Activated CD4-positive, alpha-beta T cell treated with anti-CD3 and anti-CD28 coated beads, Interleukin-2, amount 10 ng/mL, durations not matched to agents 24 days and 14 days (primary cell): ENCODE measurements at regions not wholly inside any gene's neighbourhood (a gene's known extent, or its start where the extent isn't known, plus 50 kb on each side); places are given as distances from the start of the nearest gene placed in this dataset.

Experiments used
- DNase-seq: peaks from one replicate; pipeline ENCODE4 v3.0.0; 2022
- H3K27ac Mint-ChIP-seq: one replicate; pipeline ENCODE4 v1.8.0; 2022; ENCODE audit warnings: mild to moderate bottlenecking, mixed read lengths
- H3K27me3 Mint-ChIP-seq: one replicate; pipeline ENCODE4 v1.8.0; 2022; ENCODE audit warnings: mixed read lengths
- H3K36me3 Mint-ChIP-seq: one replicate; pipeline ENCODE4 v1.8.0; 2022; ENCODE audit warnings: low read depth, mild to moderate bottlenecking, mixed read lengths
- H3K4me1 Mint-ChIP-seq: one replicate; pipeline ENCODE4 v1.8.0; 2021; ENCODE audit warnings: mixed read lengths
- H3K4me3 Mint-ChIP-seq: one replicate; pipeline ENCODE4 v1.8.0; 2022; ENCODE audit warnings: mild to moderate bottlenecking, moderate library complexity, mixed read lengths
- H3K9me3 Mint-ChIP-seq: one replicate; pipeline ENCODE4 v1.8.0; 2021; ENCODE audit warnings: mixed read lengths
- intact Hi-C: fragments of 100-400 bp; cut with micrococcal nuclease; formaldehyde crosslinking; loops from one replicate; pipeline ENCODE4 v1.15.1; 2023

DNA sequence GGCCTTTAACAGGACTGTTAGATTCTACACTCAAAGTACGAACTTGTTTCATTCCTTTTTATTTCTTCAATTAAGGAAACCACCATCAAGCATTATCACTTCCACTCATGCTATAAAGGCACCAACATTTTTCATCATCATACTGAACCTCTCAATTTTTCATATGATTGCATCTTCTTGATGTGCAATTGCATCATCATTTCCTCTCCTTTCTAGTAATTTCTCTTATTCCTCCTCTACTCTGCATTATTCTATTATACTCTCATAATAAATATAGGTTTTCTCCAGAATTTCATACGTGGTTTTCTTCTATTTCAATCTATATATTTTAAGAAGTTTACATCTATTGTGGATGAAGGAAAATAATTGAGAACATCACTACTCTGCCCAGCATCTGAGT lies 506.2 kb upstream of the ZNF385D start:
- Mint-ChIP-seq H3K4me1 (no peaks in the 10 kb centered on the region), H3K36me3 (no peaks in the 10 kb centered on the region), H3K4me3 (no peak overlapping the region), H3K27me3 (no peaks in the 10 kb centered on the region), H3K27ac (no peak overlapping the region), H3K9me3 (no peaks in the 10 kb centered on the region)
- intact Hi-C loops = no loop called here
- DNase-seq = no peak

DNA sequence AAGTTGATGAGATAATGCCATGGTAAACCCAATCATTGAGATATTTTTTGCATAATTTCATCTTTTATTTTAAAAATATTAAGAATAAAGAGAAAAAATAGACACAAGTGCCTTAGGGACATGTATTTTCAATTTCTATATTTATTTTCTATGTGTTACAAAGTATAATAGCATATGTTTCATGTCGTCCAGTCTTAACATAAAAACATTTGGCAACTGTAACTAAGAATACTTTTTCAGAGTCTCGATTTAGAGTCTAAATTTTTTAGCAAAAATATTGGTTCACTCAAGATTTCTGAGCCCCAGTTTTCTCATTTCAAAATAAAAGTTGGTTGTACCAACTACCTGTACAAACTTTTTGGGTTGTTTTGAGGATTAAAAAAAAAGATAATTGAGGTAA lies 511.4 kb upstream of the ZNF385D start:
- Mint-ChIP-seq H3K27me3 (no peaks in the 10 kb centered on the region), H3K36me3 (no peaks in the 10 kb centered on the region), H3K4me3 (no peak overlapping the region)

DNA sequence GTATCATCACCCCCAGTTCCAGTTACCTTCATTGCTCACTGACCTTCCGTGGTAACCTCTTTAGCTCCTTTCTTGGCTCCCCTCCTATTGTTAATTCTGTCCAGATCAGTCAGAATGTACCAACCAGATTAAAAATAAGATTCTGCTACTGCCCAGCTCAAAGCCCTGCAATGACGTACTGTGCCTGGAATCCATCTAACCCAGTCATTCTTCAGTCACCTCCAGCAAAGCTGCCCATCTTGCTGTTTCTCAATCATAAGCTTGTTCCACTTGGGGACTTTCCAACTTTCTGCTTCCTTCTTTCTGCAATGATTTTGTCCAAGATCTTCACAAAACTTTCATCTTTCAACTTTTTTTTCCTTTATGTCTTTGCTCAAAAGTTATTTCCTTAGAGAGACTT lies 512.0 kb upstream of the ZNF385D start:
- no peaks in the 10 kb centered on the region for H3K27me3 Mint-ChIP-seq
- H3K4me3 Mint-ChIP-seq = no peak overlapping the region
- H3K27ac Mint-ChIP-seq = no peak overlapping the region
- no peaks in the 10 kb centered on the region for H3K36me3 Mint-ChIP-seq
- H3K4me1 Mint-ChIP-seq = no peaks in the 10 kb centered on the region
- no peak for DNase-seq
- intact Hi-C loops = no loop called here
- no peaks in the 10 kb centered on the region for H3K9me3 Mint-ChIP-seq

More for the DNA sequence above, 511.4 kb upstream of the ZNF385D start:
- Mint-ChIP-seq H3K27ac (no peak overlapping the region), H3K4me1 (no peaks in the 10 kb centered on the region), H3K9me3 (no peaks in the 10 kb centered on the region)
- DNase-seq = no peak
- intact Hi-C loops = no loop called here

DNA sequence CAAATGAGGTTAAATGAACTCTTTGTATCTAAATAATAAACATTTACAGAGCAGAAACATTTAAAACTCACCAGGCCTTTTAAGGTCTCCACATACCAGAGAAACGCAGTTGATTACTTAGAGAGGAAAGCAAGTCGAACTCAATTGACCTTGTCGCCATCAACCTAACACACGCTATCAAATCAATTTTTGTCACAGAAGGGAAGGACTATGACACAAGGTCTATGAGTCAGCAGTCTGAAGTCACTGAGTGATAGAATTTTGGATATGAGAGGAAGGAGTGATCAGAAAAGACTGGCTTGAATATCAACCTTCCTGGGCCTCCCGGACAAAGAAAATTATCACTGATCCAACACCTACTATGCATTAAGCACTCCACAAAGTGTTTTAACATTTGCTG lies 514.4 kb upstream of the ZNF385D start:
- intact Hi-C loops = no loop called here
- H3K27me3 Mint-ChIP-seq = no peaks in the 10 kb centered on the region
- no peak overlapping the region for H3K4me3 Mint-ChIP-seq
- no peaks in the 10 kb centered on the region for H3K4me1 Mint-ChIP-seq
- no peaks in the 10 kb centered on the region for H3K9me3 Mint-ChIP-seq
- H3K36me3 Mint-ChIP-seq = no peaks in the 10 kb centered on the region
- H3K27ac Mint-ChIP-seq = no peak overlapping the region
- no peak for DNase-seq

DNA sequence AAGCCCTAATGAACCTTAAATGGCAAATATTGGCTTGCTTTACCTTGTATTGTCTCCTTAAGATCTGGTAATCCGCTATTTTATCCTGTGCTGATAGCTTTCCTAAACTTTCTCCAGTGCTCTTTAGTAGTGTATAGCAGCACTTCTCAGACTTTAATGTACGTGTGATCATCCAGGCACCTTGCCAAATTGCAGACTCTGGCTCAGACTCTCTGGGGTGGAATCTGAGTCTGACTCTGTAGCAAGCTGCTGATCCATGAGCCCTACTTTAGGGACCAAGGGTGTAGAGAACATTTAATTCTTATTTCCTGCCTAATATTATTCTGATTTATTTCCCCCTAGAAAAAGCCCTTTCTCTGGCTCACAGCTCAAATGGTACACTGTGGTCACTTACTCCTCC lies 518.8 kb upstream of the ZNF385D start:
- Mint-ChIP-seq H3K27me3 (no peaks in the 10 kb centered on the region), H3K4me3 (no peak overlapping the region), H3K27ac (no peak overlapping the region), H3K9me3 (no peaks in the 10 kb centered on the region), H3K36me3 (no peaks in the 10 kb centered on the region), H3K4me1 (no peaks in the 10 kb centered on the region)
- intact Hi-C loops = no loop called here
- DNase-seq = no peak

DNA sequence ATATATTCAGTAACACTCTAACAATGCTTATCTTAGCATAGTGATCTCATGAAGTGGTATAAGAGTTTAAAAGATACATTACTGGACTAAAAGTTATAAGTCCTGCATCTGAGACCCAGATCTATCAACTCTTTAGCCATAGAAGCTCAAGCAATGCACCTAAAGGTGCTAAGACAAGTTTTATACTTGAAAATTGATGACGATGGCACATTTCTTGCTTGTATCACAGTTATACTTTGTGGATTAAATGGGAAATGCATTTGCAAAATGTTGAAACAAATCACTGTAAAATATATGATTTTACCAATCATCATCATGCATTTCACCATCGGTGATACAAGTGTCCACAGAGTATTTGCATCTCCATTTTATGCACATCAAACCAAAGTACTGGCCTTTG lies 525.3 kb upstream of the ZNF385D start:
- DNase-seq = no peak
- H3K4me1 Mint-ChIP-seq = no peaks in the 10 kb centered on the region
- H3K4me3 Mint-ChIP-seq = no peak overlapping the region
- H3K27ac Mint-ChIP-seq = no peak overlapping the region
- intact Hi-C loops = no loop called here
- H3K9me3 Mint-ChIP-seq = no peaks in the 10 kb centered on the region
- H3K27me3 Mint-ChIP-seq = no peaks in the 10 kb centered on the region
- H3K36me3 Mint-ChIP-seq = no peaks in the 10 kb centered on the region

DNA sequence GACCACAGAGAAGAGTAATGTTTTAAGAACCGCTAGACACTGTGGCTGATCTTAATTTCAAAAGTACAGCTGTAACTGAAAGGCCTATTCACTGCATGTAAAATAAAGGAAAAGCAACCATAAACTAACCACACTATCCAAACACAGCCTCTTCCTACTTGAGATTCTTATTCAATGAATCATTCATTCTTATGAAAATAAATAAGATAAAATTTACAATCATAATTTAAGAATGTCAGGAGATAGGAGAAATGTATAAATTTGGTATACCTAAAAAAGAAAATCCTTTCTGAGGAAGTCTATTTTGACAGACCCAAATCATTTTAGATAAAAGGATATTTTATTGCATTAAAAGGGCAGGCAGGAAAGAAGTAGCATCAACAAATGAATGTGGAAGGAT lies 533.5 kb upstream of the ZNF385D start:
- Mint-ChIP-seq H3K9me3 (no peaks in the 10 kb centered on the region), H3K4me3 (no peak overlapping the region), H3K27me3 (no peaks in the 10 kb centered on the region), H3K36me3 (no peaks in the 10 kb centered on the region), H3K27ac (no peak overlapping the region), H3K4me1 (no peaks in the 10 kb centered on the region)
- DNase-seq = no peak
- intact Hi-C loops = no loop called here

DNA sequence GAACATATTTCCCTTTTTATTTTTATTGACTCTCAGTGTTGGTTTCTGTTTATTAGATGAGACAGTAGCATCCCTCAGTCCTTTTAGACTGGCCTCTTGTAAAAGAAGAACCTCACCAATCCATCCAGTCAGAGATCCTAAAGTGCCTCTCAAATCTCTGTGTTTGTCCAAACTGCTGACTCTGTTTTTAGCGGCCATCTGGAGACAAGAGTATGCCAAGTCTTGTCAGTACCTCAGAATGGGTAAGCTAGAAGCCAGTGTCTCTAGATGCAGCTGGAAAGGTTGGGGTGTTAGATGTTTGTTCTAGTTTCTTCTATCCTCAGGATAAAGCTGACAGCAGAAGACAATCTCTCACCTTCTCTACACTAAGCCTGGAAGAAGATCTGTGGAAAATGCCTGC lies 537.7 kb upstream of the ZNF385D start:
- no peaks in the 10 kb centered on the region for H3K27me3 Mint-ChIP-seq
- no peak for DNase-seq
- no peaks in the 10 kb centered on the region for H3K9me3 Mint-ChIP-seq
- intact Hi-C loops = no loop called here
- no peak overlapping the region for H3K4me3 Mint-ChIP-seq
- H3K4me1 Mint-ChIP-seq = no peaks in the 10 kb centered on the region
- no peaks in the 10 kb centered on the region for H3K36me3 Mint-ChIP-seq
- no peak overlapping the region for H3K27ac Mint-ChIP-seq

DNA sequence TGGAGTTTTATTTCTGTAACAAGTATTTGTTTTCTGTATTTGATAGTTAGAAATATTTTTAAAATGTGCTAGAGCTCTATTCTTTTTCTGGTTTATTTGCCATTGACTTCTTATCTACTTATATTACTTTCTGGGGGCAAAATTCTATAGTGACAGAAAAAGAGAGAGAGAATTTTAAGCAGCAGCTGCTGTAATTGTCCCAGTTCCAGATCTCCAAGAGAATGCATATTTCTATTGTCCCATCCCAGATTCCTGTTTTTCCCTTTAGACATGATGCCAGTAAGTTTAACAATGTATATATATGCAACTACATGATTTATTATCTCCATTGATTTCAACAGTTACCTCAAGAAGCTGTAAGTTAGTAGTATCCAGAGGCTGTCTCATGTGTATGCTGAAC lies 541.7 kb upstream of the ZNF385D start:
- intact Hi-C loops = no loop called here

DNA sequence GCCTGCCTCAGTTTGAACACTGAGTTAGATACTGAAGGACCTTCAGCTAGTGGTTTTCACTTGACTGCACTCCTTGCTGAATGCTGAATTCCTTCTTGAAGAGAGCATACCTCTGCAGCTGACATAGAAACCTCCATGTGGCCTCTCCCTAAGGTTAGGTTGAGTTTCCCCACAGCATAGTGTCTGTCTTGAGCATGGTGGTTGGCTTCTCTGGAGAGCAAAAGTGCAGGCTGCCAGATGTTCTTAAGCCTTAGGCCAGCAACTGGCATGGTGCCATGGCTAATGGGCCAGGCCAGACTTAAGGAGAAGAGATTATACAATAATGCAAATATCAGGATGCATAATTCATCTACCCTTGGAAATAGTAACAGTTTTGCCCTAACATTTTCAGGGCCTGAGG lies 545.6 kb upstream of the ZNF385D start:
- H3K4me3 Mint-ChIP-seq = no peak overlapping the region
- intact Hi-C loops = no loop called here
- no peak overlapping the region for H3K27ac Mint-ChIP-seq
- no peaks in the 10 kb centered on the region for H3K4me1 Mint-ChIP-seq
- DNase-seq = no peak
- no peaks in the 10 kb centered on the region for H3K27me3 Mint-ChIP-seq
- no peaks in the 10 kb centered on the region for H3K36me3 Mint-ChIP-seq
- H3K9me3 Mint-ChIP-seq = no peaks in the 10 kb centered on the region

More for the DNA sequence above, 541.7 kb upstream of the ZNF385D start:
- H3K9me3 Mint-ChIP-seq = no peaks in the 10 kb centered on the region
- H3K36me3 Mint-ChIP-seq = no peaks in the 10 kb centered on the region
- no peaks in the 10 kb centered on the region for H3K4me1 Mint-ChIP-seq
- H3K27me3 Mint-ChIP-seq = no peaks in the 10 kb centered on the region
- H3K4me3 Mint-ChIP-seq = no peak overlapping the region
- no peak overlapping the region for H3K27ac Mint-ChIP-seq
- DNase-seq = no peak

DNA sequence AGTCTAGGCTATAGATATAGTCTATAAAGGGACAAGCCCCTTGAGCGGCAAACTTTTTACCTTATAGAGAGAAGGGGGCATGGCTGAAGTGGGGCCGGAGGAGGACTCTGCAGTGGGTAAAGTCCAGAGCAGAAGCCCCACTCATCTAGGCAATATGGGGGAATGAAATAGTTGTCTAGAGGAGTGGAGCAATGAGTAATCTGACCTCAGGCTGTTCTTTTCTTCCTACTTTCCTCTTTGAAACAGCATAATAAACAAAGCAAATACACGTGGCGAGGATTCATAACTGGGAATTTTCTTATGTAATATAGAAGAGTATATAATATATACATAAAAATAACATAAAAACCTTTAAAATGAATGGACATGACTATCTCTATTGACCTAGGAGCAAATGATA lies 546.4 kb upstream of the ZNF385D start:
- no peaks in the 10 kb centered on the region for H3K36me3 Mint-ChIP-seq
- H3K4me3 Mint-ChIP-seq = no peak overlapping the region
- no peaks in the 10 kb centered on the region for H3K27me3 Mint-ChIP-seq
- H3K27ac Mint-ChIP-seq = no peak overlapping the region
- H3K9me3 Mint-ChIP-seq = no peaks in the 10 kb centered on the region
- intact Hi-C loops = no loop called here
- no peaks in the 10 kb centered on the region for H3K4me1 Mint-ChIP-seq
- no peak for DNase-seq

DNA sequence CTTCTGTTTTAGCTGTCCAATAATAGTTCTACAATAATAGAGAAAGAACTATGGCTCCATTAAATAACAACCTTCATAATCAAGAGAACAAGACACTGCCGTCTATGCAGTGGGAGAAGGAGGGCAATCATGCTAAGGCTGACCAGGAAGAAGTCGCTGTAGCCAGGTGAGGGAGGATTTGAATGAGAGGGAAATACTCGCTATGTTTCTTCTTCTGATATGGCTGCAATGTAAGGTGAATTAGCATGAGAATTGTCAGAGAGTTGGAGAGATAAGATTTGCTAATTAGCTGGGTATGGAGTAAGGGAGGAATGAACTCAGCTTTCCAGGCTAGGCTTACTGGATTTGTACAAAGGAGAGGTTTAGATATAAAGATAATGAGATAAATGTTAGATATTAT lies 555.4 kb upstream of the ZNF385D start:
- intact Hi-C loops = no loop called here
- Mint-ChIP-seq H3K9me3 (peaks cover 4% of the 10 kb centered on the region), H3K27ac (no peak overlapping the region), H3K4me1 (no peaks in the 10 kb centered on the region), H3K27me3 (no peaks in the 10 kb centered on the region), H3K4me3 (no peak overlapping the region), H3K36me3 (no peaks in the 10 kb centered on the region)
- no peak for DNase-seq

DNA sequence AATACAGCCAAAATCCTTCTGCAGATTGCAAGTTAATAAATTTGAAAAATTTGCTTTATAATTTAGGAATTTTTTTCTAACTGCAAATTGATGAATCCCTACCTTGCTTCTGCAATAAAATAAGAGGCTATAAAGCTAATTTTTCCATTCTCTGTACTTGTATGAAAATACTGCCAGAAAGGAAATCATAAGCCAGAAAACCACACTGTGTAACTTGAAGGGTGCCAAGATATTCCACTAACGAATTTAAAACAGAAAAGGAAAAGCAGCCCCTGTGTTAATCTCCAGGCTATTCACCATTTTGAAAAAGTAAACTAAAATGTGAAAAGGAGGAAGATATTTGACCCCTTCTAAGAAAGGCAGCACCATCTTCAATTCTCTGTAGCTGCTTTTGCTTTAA lies 557.9 kb upstream of the ZNF385D start:
- Mint-ChIP-seq H3K4me1 (no peaks in the 10 kb centered on the region), H3K36me3 (no peaks in the 10 kb centered on the region), H3K27ac (no peak overlapping the region), H3K4me3 (no peak overlapping the region), H3K9me3 (no peaks in the 10 kb centered on the region), H3K27me3 (no peaks in the 10 kb centered on the region)
- intact Hi-C loops = no loop called here
- DNase-seq = no peak

DNA sequence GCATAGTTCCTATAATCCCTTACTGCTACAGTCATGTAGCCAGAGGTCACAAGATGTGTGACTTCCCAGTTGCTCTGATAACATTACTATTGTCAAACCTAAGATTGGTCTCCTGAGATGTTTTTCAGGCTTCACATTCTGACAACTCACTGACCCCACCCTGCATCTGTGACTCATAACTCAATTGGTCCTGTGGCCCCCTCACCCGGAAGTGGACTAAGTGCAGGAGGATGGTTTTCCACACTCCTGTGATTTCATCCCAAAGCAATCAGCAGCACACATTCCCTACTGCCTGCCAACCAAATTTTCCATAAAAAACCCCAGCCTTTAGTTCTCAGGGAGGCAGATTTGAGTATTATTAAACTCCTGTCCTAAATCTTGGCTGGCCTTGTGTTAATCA lies 564.9 kb upstream of the ZNF385D start:
- no peak overlapping the region for H3K27ac Mint-ChIP-seq
- peaks cover 3% of the 10 kb centered on the region for H3K9me3 Mint-ChIP-seq
- no peaks in the 10 kb centered on the region for H3K36me3 Mint-ChIP-seq
- H3K4me1 Mint-ChIP-seq = no peaks in the 10 kb centered on the region
- intact Hi-C loops = no loop called here
- no peaks in the 10 kb centered on the region for H3K27me3 Mint-ChIP-seq
- no peak for DNase-seq
- H3K4me3 Mint-ChIP-seq = no peak overlapping the region

DNA sequence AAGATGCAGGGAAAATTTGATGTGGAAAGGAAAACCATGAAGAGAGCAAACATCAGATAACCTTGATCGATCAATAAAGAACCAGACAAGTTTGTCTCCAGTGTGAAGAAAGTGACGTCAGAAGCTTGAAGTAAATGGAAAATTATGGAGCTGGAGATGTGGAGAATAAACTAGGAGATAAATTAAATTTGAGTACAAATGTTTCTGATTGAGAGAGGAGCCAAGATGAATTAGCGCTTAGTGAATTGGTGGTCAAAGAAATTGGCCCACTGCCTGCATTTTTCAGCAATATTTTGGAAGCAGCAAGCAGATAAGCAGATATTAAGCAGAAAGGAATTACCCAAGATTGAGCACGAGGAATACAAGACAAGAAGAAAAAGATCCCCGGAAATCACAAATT lies 567.3 kb upstream of the ZNF385D start:
- intact Hi-C loops = no loop called here
- DNase-seq = no peak
- no peaks in the 10 kb centered on the region for H3K36me3 Mint-ChIP-seq
- H3K27me3 Mint-ChIP-seq = no peaks in the 10 kb centered on the region
- no peak overlapping the region for H3K4me3 Mint-ChIP-seq
- H3K9me3 Mint-ChIP-seq = peaks cover 3% of the 10 kb centered on the region
- no peak overlapping the region for H3K27ac Mint-ChIP-seq
- H3K4me1 Mint-ChIP-seq = no peaks in the 10 kb centered on the region

DNA sequence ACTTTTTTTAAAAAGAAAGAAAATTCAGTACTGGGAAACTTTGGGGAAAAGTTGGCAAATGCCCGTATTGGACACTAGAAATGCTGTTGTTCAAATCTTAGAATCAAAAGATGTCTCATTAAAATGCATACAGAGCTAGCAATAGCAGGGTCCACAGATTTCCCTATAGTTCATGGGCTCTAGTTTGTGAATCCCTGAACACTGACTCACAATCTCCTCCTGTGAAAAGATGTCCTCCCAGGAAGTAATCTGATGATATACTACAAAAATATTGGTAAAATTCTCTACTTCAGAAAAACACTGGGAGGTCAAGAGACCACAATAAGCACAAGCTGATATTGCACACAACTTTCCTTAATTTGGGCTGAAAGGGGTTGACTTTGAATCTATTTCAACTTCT lies 568.4 kb upstream of the ZNF385D start:
- no peak for DNase-seq
- no peaks in the 10 kb centered on the region for H3K36me3 Mint-ChIP-seq
- no peak overlapping the region for H3K4me3 Mint-ChIP-seq
- H3K27ac Mint-ChIP-seq = no peak overlapping the region
- H3K9me3 Mint-ChIP-seq = peaks cover 3% of the 10 kb centered on the region
- H3K4me1 Mint-ChIP-seq = no peaks in the 10 kb centered on the region
- H3K27me3 Mint-ChIP-seq = no peaks in the 10 kb centered on the region
- intact Hi-C loops = no loop called here
